Natural killer cell treated with Interleukin-12 subunit alpha and Interleukin-12 subunit beta and Interleukin-15 and Interleukin-18, amount 100 ng/mL, for 72 hours (primary cell): ENCODE measurements at regions not wholly inside any gene's neighbourhood (a gene's known extent, or its start where the extent isn't known, plus 50 kb on each side); places are given as distances from the start of the nearest gene placed in this dataset.
"Not testable (repeated sequence)": the region's sequence is repeated elsewhere in the genome, so short reads cannot be mapped to it uniquely, and the experiment has no call there.

ENCODE experiments used
- ATAC-seq, 2 donors: fragments of 150-1000 bp; cut with Tn5 transposase in 1 of 2; sonication (Bioruptor Pico), chemical (Tn5 transposase) in 1 of 2; 2 replicates each; pipeline ENCODE4 v1.10.0; 2021
- DNase-seq: peaks from one replicate; pipeline ENCODE4 v3.0.0; 2022; ENCODE audit warnings: low spot score
- H3K27ac Mint-ChIP-seq, 2 donors: 1 replicate in 1 of 2; 2 replicates in 1 of 2; pipeline ENCODE4 v1.8.0; 2022; ENCODE audit warnings: mixed read lengths in 2 of 2, mild to moderate bottlenecking in 1 of 2, moderate library complexity in 1 of 2
- H3K27me3 Mint-ChIP-seq, 2 donors: 1 replicate in 1 of 2; 2 replicates in 1 of 2; pipeline ENCODE4 v1.8.0; 2022; ENCODE audit warnings: mixed read lengths in 2 of 2
- H3K36me3 Mint-ChIP-seq: one replicate; pipeline ENCODE4 v1.8.0; 2022; ENCODE audit warnings: mixed read lengths
- H3K4me1 Mint-ChIP-seq, 2 donors: 1 replicate in 1 of 2; 2 replicates in 1 of 2; pipeline ENCODE4 v1.8.0; 2022; ENCODE audit warnings: low read depth in 2 of 2, mixed read lengths in 2 of 2, mild to moderate bottlenecking in 1 of 2
- H3K4me3 Mint-ChIP-seq: one replicate; pipeline ENCODE4 v1.8.0; 2022; ENCODE audit warnings: mixed read lengths
- H3K9me3 Mint-ChIP-seq: 2 replicates; pipeline ENCODE4 v1.8.0; 2022; ENCODE audit warnings: mixed read lengths

DNA sequence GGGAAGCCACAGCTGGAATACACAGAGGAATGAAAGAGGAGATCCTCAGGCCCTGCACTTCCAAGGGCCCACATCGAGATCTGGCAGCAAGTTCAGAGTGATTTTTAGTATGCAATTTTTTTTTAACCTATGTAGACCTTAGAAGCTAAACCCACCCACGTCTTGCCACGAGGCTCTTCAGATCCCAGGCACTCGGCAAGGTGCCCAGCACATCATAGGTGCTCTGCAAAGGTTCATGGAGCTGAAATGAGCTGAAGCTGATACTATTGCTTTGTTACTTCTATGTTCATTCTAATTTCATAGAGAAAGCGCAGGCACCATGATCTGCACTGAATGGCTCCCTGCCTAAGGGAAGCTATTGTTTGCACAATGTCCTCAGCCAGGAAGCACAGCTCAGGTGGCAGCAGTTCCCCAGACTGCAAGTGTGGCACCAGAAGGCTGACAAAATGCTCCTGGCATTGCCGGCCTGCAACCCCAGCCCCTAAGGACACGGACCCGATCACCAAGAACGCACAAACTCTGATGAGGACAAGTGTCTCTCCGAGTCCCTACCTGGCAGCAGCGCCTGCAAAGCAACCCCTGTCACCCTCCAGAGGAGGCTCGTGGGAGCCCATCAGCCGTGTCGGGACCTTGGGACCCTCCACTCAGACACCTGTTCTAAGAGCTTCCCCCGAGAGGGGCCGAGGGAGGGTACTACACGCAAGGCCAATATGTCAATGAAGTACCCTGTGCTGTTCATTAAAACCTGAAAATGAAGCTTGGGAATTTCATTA, 264.2 kb downstream of the NPHP4 start:
- Mint-ChIP-seq H3K27ac (no peak overlapping the region), H3K4me1 (no peaks in the 10 kb centered on the region), H3K36me3 (no peaks in the 10 kb centered on the region), H3K4me3 (no peak overlapping the region), H3K9me3 (no peaks in the 10 kb centered on the region), H3K27me3 (peaks cover 7 to 19% of the 10 kb centered on the region in 2 donors)
- ATAC-seq, result no peak
- peak; percentile 54 for DNase-seq

DNA sequence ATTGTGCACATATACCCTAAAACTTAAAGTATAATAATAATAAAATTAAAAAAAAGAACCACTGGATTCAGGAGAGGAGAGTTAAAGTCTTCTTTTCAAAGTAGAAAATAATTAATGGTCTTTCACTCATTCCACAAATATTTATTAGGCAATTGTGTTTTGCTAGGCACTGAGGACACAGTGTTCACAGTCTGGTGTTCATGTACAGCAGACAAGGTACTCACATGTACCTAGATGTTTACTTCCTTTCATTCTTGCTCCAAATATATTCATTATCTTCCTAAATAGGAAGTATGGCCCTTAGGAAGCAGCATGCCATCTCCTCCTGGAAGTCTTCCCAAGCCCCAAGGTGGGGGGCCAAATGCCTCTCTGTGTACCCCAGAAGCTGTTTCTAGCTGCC, 265.0 kb downstream of the NPHP4 start:
- Mint-ChIP-seq H3K36me3 (no peaks in the 10 kb centered on the region), H3K4me1 (no peaks in the 10 kb centered on the region), H3K27ac (no peak overlapping the region), H3K4me3 (no peak overlapping the region), H3K9me3 (no peaks in the 10 kb centered on the region), H3K27me3 (peaks cover 7 to 19% of the 10 kb centered on the region in 2 donors)
- DNase-seq (no peak), ATAC-seq (no peak)

DNA sequence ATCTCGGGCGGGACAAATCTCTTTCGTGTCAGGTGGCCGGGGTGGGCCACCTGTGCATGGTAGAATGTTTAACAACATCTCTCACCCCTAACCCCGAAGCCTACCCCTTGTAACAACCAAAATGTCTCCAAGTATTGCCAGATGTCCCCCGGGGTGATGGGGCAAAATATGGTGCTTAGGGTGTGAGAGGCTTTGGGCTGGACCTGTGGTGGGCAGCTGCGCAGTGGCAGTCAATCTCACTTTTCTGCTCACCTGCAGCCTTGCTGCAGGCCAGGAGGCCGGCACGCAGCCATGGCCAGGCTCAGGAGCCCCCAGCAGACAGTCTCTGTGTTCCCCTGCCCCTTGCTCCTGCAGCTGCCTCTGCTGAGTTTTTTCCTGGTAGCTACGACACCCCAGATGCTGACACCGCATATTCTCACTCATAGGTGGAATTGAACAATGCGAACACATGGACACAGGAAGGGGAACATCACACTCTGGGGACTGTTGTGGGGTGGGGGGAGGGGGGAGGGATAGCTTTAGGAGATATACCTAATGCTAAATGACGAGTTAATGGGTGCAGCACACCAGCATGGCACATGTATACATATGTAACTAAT, 265.5 kb downstream of the NPHP4 start:
- H3K9me3 Mint-ChIP-seq, H3K4me1 Mint-ChIP-seq, ATAC-seq, H3K4me3 Mint-ChIP-seq, H3K27ac Mint-ChIP-seq, H3K36me3 Mint-ChIP-seq: not testable (repeated sequence)
- peaks cover 7 to 19% of the 10 kb centered on the region in 2 donors for H3K27me3 Mint-ChIP-seq
- DNase-seq, result peak; percentile 48

DNA sequence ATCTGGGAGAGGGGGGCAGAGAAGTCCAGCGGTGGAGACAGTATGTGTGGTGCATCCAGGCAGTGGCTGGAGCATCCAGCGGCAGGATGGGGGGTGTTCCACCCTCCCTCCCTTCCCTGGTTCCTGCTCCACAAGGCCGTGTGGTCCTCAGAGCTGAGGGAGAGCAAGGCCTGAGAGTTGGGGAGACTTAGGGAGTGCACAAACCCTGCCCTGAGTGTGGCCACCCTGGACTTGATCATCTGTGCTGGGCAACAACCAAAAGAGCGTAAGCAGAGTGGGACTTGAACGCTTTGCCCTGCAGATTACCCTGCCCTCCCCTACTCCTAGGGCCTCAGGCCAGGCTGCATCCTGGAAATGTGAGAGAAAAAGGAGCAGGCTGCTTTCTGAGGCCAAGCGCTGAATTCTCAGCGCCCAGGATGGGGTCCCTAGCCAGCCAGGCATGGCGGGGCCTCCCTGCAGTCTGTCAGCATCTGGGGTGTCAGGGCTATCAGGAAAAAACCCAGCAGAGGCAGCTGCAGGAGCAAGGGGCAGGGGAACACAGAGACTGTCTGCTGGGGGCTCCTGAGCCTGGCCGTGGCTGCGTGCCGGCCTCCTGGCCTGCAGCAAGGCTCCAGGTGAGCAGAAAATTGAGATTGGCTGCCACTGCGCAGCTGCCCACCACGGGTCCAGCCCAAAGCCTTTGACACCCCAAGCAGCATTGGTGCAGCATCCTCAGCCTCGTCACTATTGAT, 266.2 kb downstream of the NPHP4 start:
- Mint-ChIP-seq H3K36me3 (no peaks in the 10 kb centered on the region), H3K4me3 (no peak overlapping the region), H3K27me3 (peaks cover 7 to 14% of the 10 kb centered on the region in 2 donors), H3K4me1 (no peaks in the 10 kb centered on the region), H3K27ac (no peak overlapping the region), H3K9me3 (no peaks in the 10 kb centered on the region)
- peak; percentile 5 for DNase-seq
- no peak for ATAC-seq

DNA sequence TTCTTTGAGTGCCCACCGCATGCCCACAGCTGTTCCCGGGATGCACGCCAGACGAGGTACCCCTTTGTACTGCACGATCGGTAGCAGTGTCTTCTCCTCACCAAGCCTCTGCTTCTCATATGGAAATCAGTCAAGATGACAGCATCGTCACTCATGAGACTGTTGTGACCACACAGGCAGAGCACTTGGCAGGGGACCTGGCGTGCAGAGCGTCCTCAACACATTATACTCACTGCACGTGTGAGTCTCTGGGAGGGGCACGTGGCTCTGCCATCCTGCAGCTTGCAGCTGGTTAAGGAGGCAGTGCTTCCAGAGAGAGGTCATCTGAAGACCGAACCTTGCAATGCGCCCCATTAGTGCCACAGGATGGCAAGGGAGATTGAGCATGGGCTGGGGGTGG, 266.8 kb downstream of the NPHP4 start:
- no peaks in the 10 kb centered on the region for H3K36me3 Mint-ChIP-seq
- no peak for ATAC-seq

DNA sequence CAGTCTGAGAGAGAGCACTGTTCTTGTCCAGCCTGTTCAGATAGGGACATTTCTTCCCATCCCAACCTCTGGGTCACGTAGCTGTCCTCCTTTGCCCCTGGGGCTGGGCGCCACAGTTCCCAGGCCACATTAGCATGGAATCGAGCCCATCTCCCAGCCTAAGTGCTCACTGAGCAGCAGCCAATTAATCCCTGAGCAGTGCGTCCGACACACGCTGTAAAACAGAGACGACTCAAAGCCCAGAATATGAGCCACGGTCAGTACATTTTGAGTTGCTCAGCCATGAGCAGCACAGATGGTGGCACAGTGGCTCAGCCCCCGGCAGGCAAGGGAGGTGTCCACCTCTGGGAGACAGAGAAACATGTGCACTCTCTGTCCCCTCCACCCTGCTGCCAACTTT, 267.4 kb downstream of the NPHP4 start:
- H3K27me3 Mint-ChIP-seq, result peaks cover 7 to 13% of the 10 kb centered on the region in 2 donors
- ATAC-seq, result no peak
- no peaks in the 10 kb centered on the region for H3K9me3 Mint-ChIP-seq
- H3K4me1 Mint-ChIP-seq, result no peaks in the 10 kb centered on the region
- H3K4me3 Mint-ChIP-seq, result no peak overlapping the region
- no peaks in the 10 kb centered on the region for H3K36me3 Mint-ChIP-seq
- H3K27ac Mint-ChIP-seq, result no peak overlapping the region
- no peak for DNase-seq

More for the DNA sequence above, 266.8 kb downstream of the NPHP4 start:
- no peaks in the 10 kb centered on the region for H3K9me3 Mint-ChIP-seq
- H3K27me3 Mint-ChIP-seq, result peaks cover 7 to 14% of the 10 kb centered on the region in 2 donors
- H3K4me1 Mint-ChIP-seq, result no peaks in the 10 kb centered on the region
- no peak overlapping the region for H3K4me3 Mint-ChIP-seq
- DNase-seq, result peak; percentile 51
- H3K27ac Mint-ChIP-seq, result no peak overlapping the region

DNA sequence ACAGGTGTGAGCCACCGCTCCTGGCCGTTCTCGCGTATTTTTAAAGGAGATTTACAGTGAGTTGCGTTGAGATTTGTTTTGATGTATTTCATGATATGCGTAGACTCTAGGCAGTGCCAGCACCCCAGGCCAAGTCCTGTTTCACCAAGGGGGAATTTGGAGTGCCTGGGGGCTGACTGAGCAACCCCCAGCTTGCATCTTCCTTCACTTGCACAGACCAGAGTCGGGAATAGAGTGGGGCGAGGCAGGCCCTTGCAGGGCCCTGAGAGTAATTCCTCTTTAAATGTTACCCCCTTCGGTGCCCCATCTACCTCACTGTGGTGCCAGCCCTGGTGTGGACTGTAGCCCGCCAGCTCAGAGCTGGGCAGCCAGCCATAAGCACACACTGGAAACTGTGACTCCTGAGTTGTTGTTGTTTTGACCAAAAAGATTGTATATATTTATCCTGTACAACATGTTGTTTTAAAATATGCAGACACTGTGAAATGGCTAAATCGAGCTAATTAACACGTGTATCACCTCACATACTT, 269.5 kb downstream of the NPHP4 start:
- ATAC-seq, result no peak
- peak; percentile 15 for DNase-seq
- H3K9me3 Mint-ChIP-seq, result no peaks in the 10 kb centered on the region
- peaks cover 5 to 12% of the 10 kb centered on the region in 2 donors for H3K27me3 Mint-ChIP-seq
- H3K4me1 Mint-ChIP-seq, result no peaks in the 10 kb centered on the region
- no peak overlapping the region for H3K27ac Mint-ChIP-seq
- no peak overlapping the region for H3K4me3 Mint-ChIP-seq
- H3K36me3 Mint-ChIP-seq, result no peaks in the 10 kb centered on the region

DNA sequence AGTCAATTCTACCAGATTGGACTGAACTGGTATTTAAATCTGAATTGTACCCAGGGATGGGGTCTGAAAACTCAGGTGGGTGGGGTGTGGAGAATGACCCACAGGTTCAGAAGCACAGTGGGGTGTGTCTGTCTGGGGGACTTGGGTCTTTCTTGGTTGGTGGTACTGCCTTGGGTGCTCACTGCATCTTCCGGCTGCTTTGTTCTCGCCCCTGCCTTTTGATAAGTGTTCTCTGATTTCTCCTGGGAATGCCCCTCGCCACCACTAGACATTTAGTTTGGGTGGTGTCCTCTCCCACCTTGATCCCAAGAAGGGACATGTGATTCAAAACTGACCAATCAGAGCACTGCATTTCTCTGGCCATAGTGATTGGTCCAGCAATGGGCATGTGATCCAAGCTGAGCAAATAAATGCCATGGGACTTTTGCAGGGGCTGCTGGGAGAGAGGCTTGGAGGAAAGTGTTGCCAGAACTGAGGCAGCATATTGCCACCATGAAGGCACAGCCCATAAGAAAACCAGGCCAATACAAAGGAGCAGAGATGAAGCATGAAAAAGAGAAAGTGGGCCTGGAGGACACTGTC, 270.5 kb downstream of the NPHP4 start:
- H3K27ac Mint-ChIP-seq, result no peak overlapping the region
- H3K27me3 Mint-ChIP-seq, result peaks cover 0 to 11% of the 10 kb centered on the region in 2 donors
- DNase-seq (peak; percentile 12), ATAC-seq (no peak)
- H3K4me3 Mint-ChIP-seq, result no peak overlapping the region
- H3K4me1 Mint-ChIP-seq, result no peaks in the 10 kb centered on the region
- no peaks in the 10 kb centered on the region for H3K36me3 Mint-ChIP-seq
- no peaks in the 10 kb centered on the region for H3K9me3 Mint-ChIP-seq

DNA sequence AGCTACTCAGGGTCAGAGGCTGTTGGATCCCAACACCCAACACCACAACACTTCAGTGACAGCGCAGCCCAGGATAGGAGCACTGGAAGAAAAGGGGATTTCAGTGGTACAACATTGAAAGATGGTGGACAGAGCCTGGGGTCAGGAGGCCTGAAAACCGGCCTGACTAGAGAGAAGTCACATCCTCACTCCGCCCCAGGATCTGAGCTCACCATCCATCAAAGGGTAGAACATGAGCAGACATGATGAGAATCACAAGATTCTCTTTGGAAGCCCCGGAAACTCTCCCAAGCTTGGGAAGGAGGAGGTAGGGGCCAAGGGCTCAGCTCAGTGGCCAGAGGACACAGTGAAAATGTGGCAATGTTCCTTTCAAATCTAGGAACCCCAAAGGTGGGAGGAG, 271.3 kb downstream of the NPHP4 start:
- ATAC-seq, result no peak

DNA sequence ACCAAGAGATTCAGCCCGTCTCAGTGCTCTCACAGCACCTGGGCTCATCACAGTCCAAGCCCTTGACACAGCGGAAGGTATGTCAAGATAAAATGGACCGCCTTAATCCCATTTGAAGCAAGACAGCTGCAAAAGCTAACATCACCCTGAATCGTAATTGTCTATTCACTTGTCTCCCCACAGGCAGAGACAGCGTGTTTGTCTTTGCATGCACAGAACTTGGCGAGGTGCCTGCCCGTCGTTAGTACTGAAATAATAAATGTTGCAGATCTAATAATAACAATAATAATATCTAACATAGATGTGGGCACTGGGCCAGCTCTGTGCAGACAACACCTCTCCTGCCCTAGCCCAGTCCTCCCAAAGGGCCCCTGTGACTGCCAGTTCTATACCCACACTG, 271.7 kb downstream of the NPHP4 start:
- no peak overlapping the region for H3K27ac Mint-ChIP-seq
- ATAC-seq (no peak), DNase-seq (peak; percentile 37)
- H3K4me3 Mint-ChIP-seq, result no peak overlapping the region
- peaks cover 11 to 14% of the 10 kb centered on the region in 2 donors for H3K27me3 Mint-ChIP-seq
- no peaks in the 10 kb centered on the region for H3K4me1 Mint-ChIP-seq
- H3K9me3 Mint-ChIP-seq, result peaks cover 3% of the 10 kb centered on the region
- no peaks in the 10 kb centered on the region for H3K36me3 Mint-ChIP-seq

More for the DNA sequence above, 271.3 kb downstream of the NPHP4 start:
- H3K9me3 Mint-ChIP-seq, result peaks cover under 1% of the 10 kb centered on the region
- H3K36me3 Mint-ChIP-seq, result no peaks in the 10 kb centered on the region
- no peak overlapping the region for H3K4me3 Mint-ChIP-seq
- no peaks in the 10 kb centered on the region for H3K4me1 Mint-ChIP-seq
- no peak overlapping the region for H3K27ac Mint-ChIP-seq
- H3K27me3 Mint-ChIP-seq, result peaks cover 6 to 11% of the 10 kb centered on the region in 2 donors
- no peak for DNase-seq

DNA sequence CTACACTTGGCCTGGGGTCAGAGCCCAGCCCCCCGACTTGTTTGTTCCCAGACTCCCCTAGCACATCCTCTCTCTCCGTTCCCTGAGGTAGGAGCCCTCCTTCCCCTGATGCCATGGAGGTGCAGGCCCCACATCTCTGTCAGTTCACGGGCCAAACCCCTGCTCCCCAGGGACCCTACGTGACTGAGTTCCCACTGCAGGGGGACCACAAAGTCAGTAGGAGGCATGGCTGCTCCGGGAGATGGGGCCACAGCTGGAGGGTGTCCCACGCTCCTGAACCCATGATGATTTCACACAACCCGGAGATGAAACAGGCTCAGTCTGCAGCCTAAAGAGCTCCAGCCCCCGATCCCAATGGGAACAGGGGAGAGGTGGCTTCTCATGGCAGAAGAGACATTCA, 272.2 kb downstream of the NPHP4 start:
- DNase-seq, result peak; percentile 34
- H3K36me3 Mint-ChIP-seq, result no peaks in the 10 kb centered on the region
- H3K4me3 Mint-ChIP-seq, result no peak overlapping the region
- no peak for ATAC-seq
- no peaks in the 10 kb centered on the region for H3K4me1 Mint-ChIP-seq
- no peak overlapping the region for H3K27ac Mint-ChIP-seq
- peaks cover 14 to 15% of the 10 kb centered on the region in 2 donors for H3K27me3 Mint-ChIP-seq
- H3K9me3 Mint-ChIP-seq, result peaks cover 3% of the 10 kb centered on the region

DNA sequence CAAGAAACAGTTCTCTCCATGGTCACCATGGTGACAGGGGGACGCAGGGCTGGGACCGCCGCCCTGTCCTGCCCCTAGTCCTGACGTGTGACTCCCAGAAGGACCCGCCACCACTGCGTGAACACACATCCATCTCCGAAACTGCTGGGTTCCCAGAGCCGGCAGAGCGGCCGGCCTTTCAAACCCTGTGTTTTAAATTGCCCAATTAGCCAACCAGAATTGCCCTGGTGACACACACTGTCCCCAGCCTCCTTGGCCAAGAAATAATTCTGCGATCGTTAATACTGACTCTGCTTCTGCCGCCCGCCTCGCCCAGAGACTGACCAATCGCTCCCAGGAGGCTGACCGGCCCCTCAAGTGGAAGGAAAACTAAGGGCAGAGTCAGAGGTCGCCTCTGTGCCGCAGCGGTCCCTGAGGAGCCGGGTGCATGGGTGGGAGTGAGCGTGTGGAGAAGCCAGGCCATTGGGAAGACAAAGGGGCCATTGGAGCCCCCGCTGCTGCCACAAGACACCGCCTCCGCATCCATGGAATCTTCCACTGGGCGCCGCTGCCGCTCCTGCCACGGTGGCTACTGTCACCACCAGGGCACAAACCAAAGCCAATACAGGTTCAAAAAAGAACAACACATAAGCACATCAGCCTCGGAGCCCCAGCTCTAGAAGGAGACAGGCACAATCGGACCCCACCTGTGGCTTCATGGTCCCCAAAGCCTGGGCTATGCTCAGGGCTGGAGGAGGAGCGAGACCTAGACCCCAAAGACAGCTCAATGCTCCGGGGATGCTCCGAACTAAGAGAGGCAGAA, 273.2 kb downstream of the NPHP4 start:
- Mint-ChIP-seq H3K27ac (no peak overlapping the region), H3K4me1 (no peaks in the 10 kb centered on the region), H3K27me3 (peaks cover 10 to 18% of the 10 kb centered on the region in 2 donors), H3K36me3 (no peaks in the 10 kb centered on the region), H3K4me3 (no peak overlapping the region), H3K9me3 (peaks cover 3% of the 10 kb centered on the region)
- ATAC-seq (no peak), DNase-seq (peak; percentile 16)
